Small intestine (tissue), 7 donors: ENCODE measurements at regions not wholly inside any gene's neighbourhood (a gene's known extent, or its start where the extent isn't known, plus 50 kb on each side); places are given as distances from the start of the nearest gene placed in this dataset.
"Not testable (repeated sequence)": the region's sequence is repeated elsewhere in the genome, so short reads cannot be mapped to it uniquely, and the experiment has no call there.

Experiments used
- DNase-seq, 2 donors: peaks; one replicate each; pipeline versions ENCODE4 v3.0.0 to v3.0.0-alpha.2; 2013
- FAIRE-seq: peaks from 2 replicates; lab custom pipeline; 2012; peaks lifted over from hg19 to GRCh38; lab: Jason Lieb, UNC
- H3K27ac ChIP-seq, 3 donors: one replicate each; pipeline ENCODE4 v1.5.1; 2013; ENCODE audit warnings: low read length in 2 of 3, mild to moderate bottlenecking in 2 of 3, control low read depth in 1 of 3, inconsistent platforms in 1 of 3, low read depth in 1 of 3, moderate library complexity in 1 of 3
- H3K27me3 ChIP-seq, 3 donors: one replicate each; pipeline ENCODE4 v1.6.1; 2013; ENCODE audit warnings: low read length in 3 of 3, inconsistent platforms in 1 of 3; ENCODE audit not compliant: control insufficient read depth in 3 of 3, insufficient read depth in 3 of 3
- H3K36me3 ChIP-seq, 3 donors: one replicate each; pipeline ENCODE4 v1.6.1; 2013; ENCODE audit warnings: low read length in 3 of 3, inconsistent platforms in 1 of 3, low read depth in 1 of 3, mild to moderate bottlenecking in 1 of 3, moderate library complexity in 1 of 3; ENCODE audit not compliant: control insufficient read depth in 3 of 3, insufficient read depth in 2 of 3
- H3K4me1 ChIP-seq, 3 donors: one replicate each; pipeline ENCODE4 v1.6.1; 2013; ENCODE audit warnings: low read length in 2 of 3, inconsistent platforms in 1 of 3, low read depth in 1 of 3, mild to moderate bottlenecking in 1 of 3, moderate library complexity in 1 of 3; ENCODE audit not compliant: control insufficient read depth in 3 of 3, insufficient read depth in 2 of 3
- H3K4me3 ChIP-seq, 3 donors: one replicate each; pipeline ENCODE4 v1.5.1; 2013; ENCODE audit warnings: low read length in 3 of 3, control low read depth in 1 of 3, inconsistent platforms in 1 of 3, low read depth in 1 of 3, mild to moderate bottlenecking in 1 of 3, moderate library complexity in 1 of 3
- H3K9me3 ChIP-seq, 2 donors: one replicate each; pipeline ENCODE4 v1.6.1; 2013; ENCODE audit warnings: low read depth in 1 of 2, low read length in 1 of 2; ENCODE audit not compliant: control insufficient read depth in 2 of 2, insufficient read depth in 1 of 2
- WGBS, 3 donors: extraction: QIAGEN DNeasy Blood & Tissue Kit; methylation state at CpG; one replicate each; pipeline ENCODE4 v1.1.7; 2013; 5-methylcytosine and 5-hydroxymethylcytosine counted together
- donor health status: healthy with polysubstance abuse.
- donor health status: control.
- donor health status: control.
- donor health status: Bipolar disorder and iron deficiency.
- donor health status: healthy.

DNA sequence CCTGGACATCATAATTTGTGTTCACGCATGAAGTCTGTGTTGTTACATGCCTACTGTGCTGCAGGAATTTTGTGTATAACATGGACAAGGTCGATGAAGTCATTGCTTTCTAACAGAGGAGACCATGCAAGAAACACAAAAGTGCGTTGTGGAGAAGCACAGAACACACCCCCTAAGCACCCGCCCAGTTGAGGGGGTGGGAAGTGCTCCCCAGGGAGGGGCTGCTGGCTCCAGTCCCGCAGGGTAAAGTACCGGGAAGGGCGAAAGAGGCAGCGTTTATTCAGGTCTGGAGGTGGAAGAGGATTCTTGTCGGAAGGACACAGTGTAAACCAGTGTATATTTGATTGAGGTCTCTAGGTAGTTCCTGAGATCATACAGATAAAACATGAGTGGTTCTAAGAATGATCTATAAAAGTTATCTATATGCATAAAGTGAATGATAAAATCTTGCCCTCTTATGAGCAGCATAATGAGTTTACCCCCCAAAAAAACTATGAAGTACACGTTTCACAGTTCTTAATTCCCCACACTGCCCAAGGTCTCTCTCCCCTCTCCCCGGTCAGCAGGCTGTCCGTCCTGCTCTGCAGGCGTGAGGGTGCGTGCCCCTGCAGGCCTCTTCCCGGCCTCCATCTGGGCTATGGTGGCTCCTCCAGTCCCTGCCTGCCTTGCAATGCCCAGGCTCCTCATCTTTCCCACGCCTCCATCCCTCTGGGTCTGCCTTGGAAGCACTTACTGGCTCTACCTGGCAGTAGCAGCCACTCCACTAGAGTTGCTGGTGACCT lies 159.7 kb downstream of the THBS2 start:
- no peaks in the 10 kb centered on the region for H3K36me3 ChIP-seq
- DNase-seq (no peak), FAIRE-seq (no peak)
- WGBS, 3 donors, result 60 to 80% (median 63%) methylated on average over 16 of the region's 16 CpGs
- no peaks in the 10 kb centered on the region for H3K27me3 ChIP-seq
- peaks cover 0 to 9% of the 10 kb centered on the region in 2 donors for H3K9me3 ChIP-seq
- no peak overlapping the region for H3K27ac ChIP-seq
- H3K4me3 ChIP-seq, result no peak overlapping the region
- H3K4me1 ChIP-seq, result no peaks in the 10 kb centered on the region

GRCh38 chr6:169093066-169093723 lies 160.5 kb downstream of the THBS2 start:
- Histone ChIP-seq H3K27me3 (no peaks in the 10 kb centered on the region), H3K27ac (no peak overlapping the region), H3K4me3 (no peak overlapping the region), H3K4me1 (no peaks in the 10 kb centered on the region), H3K9me3 (peaks cover 0 to 9% of the 10 kb centered on the region in 2 donors), H3K36me3 (no peaks in the 10 kb centered on the region)
- DNase-seq (no peak), FAIRE-seq (no peak)
- 68 to 74% (median 74%) methylated on average over 11 of the region's 11 CpGs for WGBS, 3 donors

DNA sequence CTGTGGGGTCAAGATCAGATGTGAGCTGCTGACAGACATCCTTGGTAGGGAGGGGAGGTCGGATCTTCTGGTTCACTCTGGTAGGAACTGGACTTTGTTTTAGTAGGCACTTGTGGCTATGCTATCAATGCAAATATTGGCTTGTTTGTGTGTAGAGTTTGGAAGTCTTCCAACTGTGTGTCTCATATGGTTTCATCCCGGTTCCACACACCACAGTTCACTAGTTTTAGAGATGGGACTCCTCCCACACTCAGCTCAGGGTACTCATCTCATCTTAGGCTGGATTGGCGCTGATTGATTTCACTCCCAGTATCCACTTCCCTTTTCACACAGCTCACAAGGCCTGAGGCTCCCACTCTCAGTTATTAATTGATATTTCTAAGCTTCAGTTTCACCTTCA lies 161.3 kb downstream of the THBS2 start:
- Histone ChIP-seq H3K27ac (no peak overlapping the region), H3K27me3 (no peaks in the 10 kb centered on the region), H3K36me3 (no peaks in the 10 kb centered on the region), H3K4me1 (no peaks in the 10 kb centered on the region), H3K4me3 (no peak overlapping the region), H3K9me3 (peaks cover 0 to 9% of the 10 kb centered on the region in 2 donors)
- no peak for DNase-seq
- 33 to 46% (median 39%) methylated on average over 3 of the region's 3 CpGs for WGBS, 3 donors
- FAIRE-seq, result no peak

DNA sequence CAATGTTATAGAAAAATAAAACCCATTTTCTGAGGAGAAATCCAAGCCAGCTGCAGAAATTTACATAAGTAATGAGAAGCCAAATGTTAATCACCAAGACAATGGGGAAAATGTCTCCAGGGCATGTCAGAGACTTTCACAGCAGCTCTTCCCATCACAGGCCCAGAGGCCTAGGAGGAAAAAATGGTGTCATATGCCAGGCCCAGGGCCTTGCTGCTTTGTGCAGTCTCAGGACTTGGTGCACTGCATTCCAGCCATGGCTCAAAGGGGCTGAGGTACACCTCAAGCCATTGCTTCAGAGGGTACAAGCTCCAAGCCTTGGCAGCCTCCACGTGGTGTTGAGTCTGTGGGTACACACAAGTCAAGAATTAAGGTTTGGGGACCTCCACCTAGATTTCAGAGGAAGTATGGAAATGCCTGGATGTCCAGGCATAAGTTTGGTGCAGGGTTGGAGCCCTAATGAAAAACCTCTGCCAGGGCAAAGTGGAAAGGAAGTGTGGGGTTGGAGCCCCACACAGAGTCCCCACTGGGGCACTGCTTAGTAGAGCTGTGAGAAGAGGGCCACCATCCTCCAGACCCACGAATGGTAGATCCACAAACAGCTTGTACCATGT lies 163.0 kb downstream of the THBS2 start:
- FAIRE-seq, H3K9me3 ChIP-seq, H3K27ac ChIP-seq, H3K4me3 ChIP-seq, DNase-seq, H3K36me3 ChIP-seq, H3K4me1 ChIP-seq, H3K27me3 ChIP-seq: not testable (repeated sequence)
- 43 to 55% (median 44%) methylated on average over 2 of the region's 2 CpGs for WGBS, 3 donors

DNA sequence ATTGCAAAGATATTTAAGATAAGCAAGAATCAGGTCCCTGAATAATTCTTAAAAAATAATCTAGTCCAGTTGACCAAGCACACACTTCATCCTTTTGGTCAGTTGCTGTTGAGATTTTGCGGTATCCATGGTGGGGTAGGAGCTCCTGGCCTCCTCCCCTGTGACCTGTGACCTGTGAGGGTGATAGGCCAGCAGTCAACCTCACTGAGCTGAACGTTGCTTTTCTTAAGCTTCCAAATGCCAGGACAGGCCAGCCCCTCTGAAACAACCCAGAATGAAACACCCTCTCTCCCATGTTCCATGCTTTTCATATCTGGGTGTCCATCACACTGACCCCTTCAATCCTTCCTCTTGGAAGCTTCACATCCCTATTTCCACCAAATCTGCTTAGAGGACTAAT lies 164.9 kb downstream of the THBS2 start:
- Histone ChIP-seq H3K36me3 (no peaks in the 10 kb centered on the region), H3K9me3 (peaks cover 0 to 9% of the 10 kb centered on the region in 2 donors), H3K4me1 (no peaks in the 10 kb centered on the region), H3K27ac (no peak overlapping the region), H3K4me3 (no peak overlapping the region), H3K27me3 (no peaks in the 10 kb centered on the region)
- FAIRE-seq, result no peak
- 69 to 76% (median 75%) methylated on average over 2 of the region's 2 CpGs for whole genome bisulfite sequencing, 3 donors
- no peak for DNase-seq

- Histone ChIP-seq H3K9me3 (peaks cover 0 to 9% of the 10 kb centered on the region in 2 donors), H3K27ac (peak overlapping the region in 1 of 3 donors; percentile 12), H3K4me1 (no peaks in the 10 kb centered on the region), H3K27me3 (no peaks in the 10 kb centered on the region), H3K36me3 (no peaks in the 10 kb centered on the region), H3K4me3 (no peak overlapping the region)
- DNase-seq (no peak), FAIRE-seq (no peak)
- WGBS, 3 donors, result 49 to 93% (median 83%) methylated on average over 3 of the region's 3 CpGs
Measured at GRCh38 chr6:169087443-169088041, 166.1 kb downstream of the THBS2 start.

- not testable (repeated sequence) for H3K27ac ChIP-seq, H3K36me3 ChIP-seq, H3K4me3 ChIP-seq, DNase-seq, H3K4me1 ChIP-seq, H3K27me3 ChIP-seq, FAIRE-seq, H3K9me3 ChIP-seq
- 77 to 86% (median 79%) methylated on average over 6 of the region's 6 CpGs for WGBS, 3 donors
Measured at GRCh38 chr6:169086616-169087015, 167.0 kb downstream of the THBS2 start.

GRCh38 chr6:169086020-169086419 lies 167.6 kb downstream of the THBS2 start:
- H3K36me3 ChIP-seq, result no peaks in the 10 kb centered on the region
- peaks cover 0 to 7% of the 10 kb centered on the region in 2 donors for H3K9me3 ChIP-seq
- DNase-seq (no peak), FAIRE-seq (no peak)
- H3K4me1 ChIP-seq, result no peaks in the 10 kb centered on the region
- 84 to 87% (median 86%) methylated on average over 10 of the region's 10 CpGs for WGBS, 3 donors
- H3K27ac ChIP-seq, result no peak overlapping the region
- no peak overlapping the region for H3K4me3 ChIP-seq
- no peaks in the 10 kb centered on the region for H3K27me3 ChIP-seq
